Gastrocnemius medialis (tissue), 4 donors: ENCODE measurements at regions not wholly inside any gene's neighbourhood (a gene's known extent, or its start where the extent isn't known, plus 50 kb on each side); places are given as distances from the start of the nearest gene placed in this dataset.

ENCODE experiments used
- ATAC-seq, 2 donors: fragments of 150-250 bp; one replicate each; pipeline ENCODE4 v1.9.1; 2016
- DNase-seq, 2 donors: peaks; one replicate each; pipeline ENCODE4 v3.0.0-alpha.2; 2019
- H3K27ac ChIP-seq, 4 donors: fragments of 200-600 bp; sonication (generic); 1 replicate in 1 of 4; 2 replicates in 3 of 4; pipeline ENCODE4 v1.5.1; 2016 to 2018; ENCODE audit warnings: mild to moderate bottlenecking in 2 of 4, moderate library complexity in 1 of 4
- H3K27me3 ChIP-seq, 3 donors: fragments of 200-600 bp; sonication (generic) in 2 of 3; 1 replicate in 1 of 3; 2 replicates in 2 of 3; pipeline versions ENCODE4 v1.5.1 to v1.6.0; 2016 to 2019; ENCODE audit warnings: mild to moderate bottlenecking in 1 of 3, moderate library complexity in 1 of 3
- H3K36me3 ChIP-seq, 2 donors: fragments of 200-600 bp; sonication (generic) in 1 of 2; one replicate each; pipeline ENCODE4 v1.5.1; 2017 to 2018
- H3K4me1 ChIP-seq, 2 donors: fragments of 200-600 bp; sonication (generic) in 1 of 2; one replicate each; pipeline ENCODE4 v1.5.1; 2016 to 2017; ENCODE audit warnings: mild to moderate bottlenecking in 2 of 2
- H3K4me3 ChIP-seq, 4 donors: fragments of 200-600 bp; sonication (generic) in 3 of 4; 1 replicate in 1 of 4; 2 replicates in 3 of 4; pipeline ENCODE4 v1.5.1; 2016 to 2019; ENCODE audit warnings: mild to moderate bottlenecking in 2 of 4
- H3K9me3 ChIP-seq, 3 donors: fragments of 200-600 bp; sonication (generic) in 2 of 3; 1 replicate in 1 of 3; 2 replicates in 2 of 3; pipeline ENCODE4 v1.5.1; 2016 to 2019
- POLR2A ChIP-seq, 2 donors: fragments of 450-650 bp; IDR thresholded peaks; one replicate each; pipeline ENCODE4 v1.6.1; 2017; ENCODE audit warnings: antibody characterized with exemption in 2 of 2, mild to moderate bottlenecking in 2 of 2, moderate library complexity in 2 of 2
- in situ Hi-C, 4 donors: fragments of 200-750 bp; cut with MboI; loops; one replicate each; pipeline versions ENCODE4 v1.15.0 to v1.8.0; 2017; ENCODE audit warnings: low sequenced_read_pairs in 4 of 4
- intact Hi-C: fragments of 100-400 bp; cut with DNase I; formaldehyde crosslinking; loops from one replicate; pipeline ENCODE4 v1.15.1; 2023; ENCODE audit warnings: low total_unique reads
- TF ChIP-seq, protein P1 (sequence below), 5 experiments: fragments of 450-650 bp in 3 of 5; fragments of 200-600 bp in 2 of 5; sonication (generic) in 2 of 5; IDR thresholded peaks in 4 of 5; conservative IDR thresholded peaks in 1 of 5; 1 replicate in 4 of 5; 2 replicates in 1 of 5; pipeline ENCODE4 v1.5.1; 2016 to 2019; ENCODE audit warnings: antibody characterized with exemption in 5 of 5, mild to moderate bottlenecking in 3 of 5, moderate library complexity in 3 of 5

DNA sequence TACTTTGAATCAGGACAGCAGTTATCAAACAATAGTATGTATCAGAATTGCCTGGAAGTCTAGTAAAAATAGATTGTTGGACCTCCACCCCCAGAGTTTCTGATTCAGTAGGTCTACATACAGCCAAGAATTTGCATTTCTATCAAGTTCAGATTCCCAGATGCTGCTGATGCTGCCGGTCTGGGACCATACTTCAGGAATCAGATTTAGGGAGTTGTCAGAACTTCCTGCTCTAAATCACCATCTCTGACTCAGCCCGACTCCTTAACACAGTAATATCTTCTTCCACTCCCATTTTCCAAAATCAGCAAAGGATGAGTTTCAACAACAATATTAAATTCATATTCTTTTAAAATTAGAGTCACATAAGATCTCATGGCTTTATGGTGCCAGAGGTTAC, 227.2 kb upstream of the TMEM161B start:
- Histone ChIP-seq H3K36me3 (no peaks in the 10 kb centered on the region), H3K4me3 (no peak overlapping the region), H3K27me3 (no peaks in the 10 kb centered on the region), H3K27ac (no peak overlapping the region), H3K9me3 (no peaks in the 10 kb centered on the region), H3K4me1 (no peaks in the 10 kb centered on the region)
- no peak for DNase-seq
- ATAC-seq: no peak
- TF ChIP-seq, protein P1, sequence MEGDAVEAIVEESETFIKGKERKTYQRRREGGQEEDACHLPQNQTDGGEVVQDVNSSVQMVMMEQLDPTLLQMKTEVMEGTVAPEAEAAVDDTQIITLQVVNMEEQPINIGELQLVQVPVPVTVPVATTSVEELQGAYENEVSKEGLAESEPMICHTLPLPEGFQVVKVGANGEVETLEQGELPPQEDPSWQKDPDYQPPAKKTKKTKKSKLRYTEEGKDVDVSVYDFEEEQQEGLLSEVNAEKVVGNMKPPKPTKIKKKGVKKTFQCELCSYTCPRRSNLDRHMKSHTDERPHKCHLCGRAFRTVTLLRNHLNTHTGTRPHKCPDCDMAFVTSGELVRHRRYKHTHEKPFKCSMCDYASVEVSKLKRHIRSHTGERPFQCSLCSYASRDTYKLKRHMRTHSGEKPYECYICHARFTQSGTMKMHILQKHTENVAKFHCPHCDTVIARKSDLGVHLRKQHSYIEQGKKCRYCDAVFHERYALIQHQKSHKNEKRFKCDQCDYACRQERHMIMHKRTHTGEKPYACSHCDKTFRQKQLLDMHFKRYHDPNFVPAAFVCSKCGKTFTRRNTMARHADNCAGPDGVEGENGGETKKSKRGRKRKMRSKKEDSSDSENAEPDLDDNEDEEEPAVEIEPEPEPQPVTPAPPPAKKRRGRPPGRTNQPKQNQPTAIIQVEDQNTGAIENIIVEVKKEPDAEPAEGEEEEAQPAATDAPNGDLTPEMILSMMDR (IDR thresholded peaks at IDR 0.05 in 4 of 5, conservative IDR thresholded peaks at IDR 0.05 in 1 of 5): no peak
- TF ChIP-seq POLR2A (IDR thresholded peaks at IDR 0.05): no peak
- in situ Hi-C loops: no loop called here
- intact Hi-C loops: no loop called here

DNA sequence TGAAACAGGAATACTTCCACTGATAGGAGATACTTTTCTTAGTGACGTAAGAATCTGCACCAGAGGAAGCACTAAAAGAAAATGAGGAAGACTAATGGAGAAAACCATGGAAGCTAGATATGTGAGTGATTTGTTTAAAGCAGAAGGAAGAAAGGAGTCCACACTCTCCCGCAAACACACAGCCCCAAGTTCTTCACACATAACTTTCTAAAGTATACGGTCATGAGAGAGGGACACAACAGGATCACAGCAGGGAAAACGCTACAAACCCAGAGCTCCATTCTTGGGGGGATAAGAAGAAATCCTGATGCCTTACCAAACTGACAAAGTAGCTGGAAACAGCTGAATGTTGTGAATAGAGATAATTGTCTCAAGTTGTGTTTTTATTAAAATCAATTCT, 222.2 kb upstream of the TMEM161B start:
- no peaks in the 10 kb centered on the region for H3K27me3 ChIP-seq
- no peaks in the 10 kb centered on the region for H3K9me3 ChIP-seq
- H3K4me1 ChIP-seq: no peaks in the 10 kb centered on the region
- no peak for TF ChIP-seq POLR2A (IDR thresholded peaks at IDR 0.05)
- TF ChIP-seq, protein P1 (IDR thresholded peaks at IDR 0.05 in 4 of 5, conservative IDR thresholded peaks at IDR 0.05 in 1 of 5): no peak
- in situ Hi-C loops: no loop called here
- ATAC-seq (no peak), DNase-seq (no peak)
- no peak overlapping the region for H3K4me3 ChIP-seq
- H3K36me3 ChIP-seq: no peaks in the 10 kb centered on the region
- no peak overlapping the region for H3K27ac ChIP-seq
- intact Hi-C loops: no loop called here

DNA sequence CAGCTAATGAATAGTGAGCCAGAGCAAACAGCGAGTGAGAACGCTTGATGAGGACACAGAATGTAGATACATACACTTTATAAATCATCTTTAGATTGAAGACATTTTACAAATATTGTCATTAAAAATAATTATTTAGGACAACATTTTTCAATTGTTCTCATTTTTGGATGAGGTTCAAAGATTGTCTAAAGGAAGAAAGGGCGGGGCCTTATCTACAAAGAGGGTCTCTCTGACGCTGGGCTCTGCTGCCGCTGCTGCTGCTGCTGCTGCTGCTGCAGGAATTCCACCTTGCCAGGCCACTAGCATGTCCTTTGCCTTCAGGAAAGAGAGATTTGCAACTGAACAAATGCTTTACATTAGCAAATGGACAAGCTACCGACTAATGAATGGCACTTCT, 220.7 kb upstream of the TMEM161B start:
- in situ Hi-C loops (no loop called here), intact Hi-C loops (no loop called here)
- H3K9me3 ChIP-seq: no peaks in the 10 kb centered on the region

DNA sequence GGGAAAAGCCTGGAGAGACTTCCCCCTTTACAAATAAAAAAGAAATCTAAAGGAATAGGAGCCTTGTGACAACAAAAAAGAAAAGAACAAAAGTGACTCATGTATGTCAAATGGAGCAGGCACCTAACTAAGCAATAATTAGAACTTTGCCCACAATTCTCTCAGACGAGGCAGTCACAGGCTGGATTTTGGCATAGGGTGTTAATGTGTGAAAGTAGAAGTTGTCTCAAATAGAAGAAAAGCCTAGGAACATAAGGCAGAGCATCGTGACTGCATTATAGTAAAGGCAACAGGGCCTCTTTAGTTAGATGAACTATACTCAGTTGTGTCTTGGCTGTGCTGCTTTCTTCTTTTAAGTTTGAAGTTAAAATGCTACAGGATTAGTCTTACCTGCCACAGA, 219.9 kb upstream of the TMEM161B start:
- in situ Hi-C loops (no loop called here), intact Hi-C loops (no loop called here)
- ATAC-seq (no peak), DNase-seq (no peak)
- Histone ChIP-seq H3K36me3 (no peaks in the 10 kb centered on the region), H3K9me3 (no peaks in the 10 kb centered on the region), H3K4me3 (no peak overlapping the region), H3K4me1 (no peaks in the 10 kb centered on the region), H3K27ac (no peak overlapping the region), H3K27me3 (no peaks in the 10 kb centered on the region)
- TF ChIP-seq, protein P1 (IDR thresholded peaks at IDR 0.05 in 4 of 5, conservative IDR thresholded peaks at IDR 0.05 in 1 of 5): no peak
- TF ChIP-seq POLR2A (IDR thresholded peaks at IDR 0.05): no peak

More for the DNA sequence above, 220.7 kb upstream of the TMEM161B start:
- H3K27ac ChIP-seq: no peak overlapping the region
- H3K27me3 ChIP-seq: no peaks in the 10 kb centered on the region
- no peak for ATAC-seq
- no peak overlapping the region for H3K4me3 ChIP-seq
- no peaks in the 10 kb centered on the region for H3K36me3 ChIP-seq
- TF ChIP-seq, protein P1 (IDR thresholded peaks at IDR 0.05 in 4 of 5, conservative IDR thresholded peaks at IDR 0.05 in 1 of 5): no peak
- TF ChIP-seq POLR2A (IDR thresholded peaks at IDR 0.05): no peak
- DNase-seq: no peak
- H3K4me1 ChIP-seq: no peaks in the 10 kb centered on the region

GRCh38 chr5:88488130-88488529, 219.5 kb upstream of the TMEM161B start:
- TF ChIP-seq, protein P1 (IDR thresholded peaks at IDR 0.05 in 4 of 5, conservative IDR thresholded peaks at IDR 0.05 in 1 of 5): no peak
- no peak for TF ChIP-seq POLR2A (IDR thresholded peaks at IDR 0.05)
- ATAC-seq: no peak
- Histone ChIP-seq H3K4me3 (no peak overlapping the region), H3K4me1 (no peaks in the 10 kb centered on the region), H3K36me3 (no peaks in the 10 kb centered on the region), H3K9me3 (no peaks in the 10 kb centered on the region), H3K27me3 (no peaks in the 10 kb centered on the region), H3K27ac (no peak overlapping the region)
- DNase-seq: no peak
- intact Hi-C loops: no loop called here
- in situ Hi-C loops: no loop called here
